WTC11 (cell line): ENCODE measurements at regions not wholly inside any gene's neighbourhood (a gene's known extent, or its start where the extent isn't known, plus 50 kb on each side); places are given as distances from the start of the nearest gene placed in this dataset.

Experiments used
- ATAC-seq: fragments of 200-7000 bp; cut with Tn5 transposase; 2 replicates; pipeline ENCODE4 v1.10.0; 2021; ENCODE audit warnings: mild to moderate bottlenecking, moderate library complexity
- CTCF ChIA-PET: fragments of 300-600 bp; sonication (Branson Sonifier 250); formaldehyde crosslinking; loops from one replicate; lab custom pipeline; 2021; ENCODE audit warnings: antibody characterized with exemption; lab: Charles Lee
- POLR2A ChIA-PET: fragments of 350-600 bp; sonication (Branson Sonifier 250); formaldehyde crosslinking; loops from one replicate; lab custom pipeline; 2021; ENCODE audit warnings: antibody characterized with exemption; lab: Charles Lee
- DNase-seq: peaks from one replicate; pipeline ENCODE4 v3.0.0; 2021; ENCODE audit warnings: low spot score
- H3K27ac Mint-ChIP-seq: 2 replicates; pipeline ENCODE4 v1.8.0; 2021; ENCODE audit warnings: mixed read lengths
- H3K27me3 Mint-ChIP-seq: 2 replicates; pipeline ENCODE4 v1.8.0; 2021; ENCODE audit warnings: low read depth, mild to moderate bottlenecking, moderate library complexity, mixed read lengths
- H3K36me3 Mint-ChIP-seq: 2 replicates; pipeline ENCODE4 v1.8.0; 2021; ENCODE audit warnings: mixed read lengths
- H3K4me1 Mint-ChIP-seq: 2 replicates; pipeline ENCODE4 v1.8.0; 2022; ENCODE audit warnings: mixed read lengths
- H3K4me3 Mint-ChIP-seq: 2 replicates; pipeline ENCODE4 v1.8.0; 2021; ENCODE audit warnings: mild to moderate bottlenecking, moderate library complexity, mixed read lengths
- H3K9me3 Mint-ChIP-seq: 2 replicates; pipeline ENCODE4 v1.8.0; 2021; ENCODE audit warnings: mixed read lengths
- AFF4 ChIP-seq: sonication (generic); formaldehyde crosslinking; IDR thresholded peaks from 2 replicates; pipeline ENCODE4 v1.8.1; 2023; ENCODE audit warnings: mild to moderate bottlenecking, missing genetic modification reagents, borderline replicate concordance
- ELF4 ChIP-seq: sonication (generic); formaldehyde crosslinking; IDR thresholded peaks from 2 replicates; pipeline ENCODE4 v1.8.1; 2022; ENCODE audit warnings: low read depth, mild to moderate bottlenecking, moderate library complexity, missing genetic modification reagents
- EMX1 ChIP-seq: fragments of 250-450 bp; sonication (Bioruptor Pico); IDR thresholded peaks from 2 replicates; pipeline ENCODE4 v1.8.0; 2021; ENCODE audit warnings: mild to moderate bottlenecking
- FOXJ3 ChIP-seq: sonication (generic); formaldehyde crosslinking; IDR thresholded peaks from 2 replicates; pipeline ENCODE4 v1.9.0; 2021; ENCODE audit warnings: missing genetic modification reagents, mild to moderate bottlenecking, borderline replicate concordance
- GRHL2 ChIP-seq: fragments of 250-450 bp; sonication (Bioruptor Pico); IDR thresholded peaks from 2 replicates; pipeline ENCODE4 v1.8.0; 2022; ENCODE audit warnings: mild to moderate bottlenecking, moderate library complexity; ENCODE audit not compliant: insufficient replicate concordance, severe bottlenecking
- HMGA2 ChIP-seq: fragments of 250-450 bp; sonication (Bioruptor Pico); IDR thresholded peaks from 2 replicates; pipeline ENCODE4 v1.4.0; 2021; ENCODE audit warnings: mild to moderate bottlenecking, moderate library complexity
- IRF1 ChIP-seq: sonication (generic); formaldehyde crosslinking; IDR thresholded peaks from 2 replicates; pipeline ENCODE4 v1.8.0; 2023; ENCODE audit warnings: missing genetic modification reagents
- JAZF1 ChIP-seq: fragments of 250-450 bp; sonication (Bioruptor Pico); IDR thresholded peaks from 2 replicates; pipeline ENCODE4 v1.9.0; 2021; ENCODE audit warnings: moderate library complexity, mild to moderate bottlenecking, inconsistent platforms
- MAX ChIP-seq: sonication (generic); formaldehyde crosslinking; IDR thresholded peaks from 2 replicates; pipeline ENCODE4 v1.8.0; 2022; ENCODE audit warnings: mild to moderate bottlenecking, missing genetic modification reagents
- MLX ChIP-seq: sonication (generic); formaldehyde crosslinking; IDR thresholded peaks from 2 replicates; pipeline ENCODE4 v1.8.1; 2023; ENCODE audit warnings: mild to moderate bottlenecking, missing genetic modification reagents, moderate library complexity
- NFE2L1 ChIP-seq: sonication (generic); formaldehyde crosslinking; IDR thresholded peaks from 2 replicates; pipeline ENCODE4 v1.8.1; 2023; ENCODE audit warnings: missing genetic modification reagents
- NFYB ChIP-seq: sonication (generic); formaldehyde crosslinking; conservative IDR thresholded peaks from 2 replicates; pipeline ENCODE4 v1.8.0; 2022; ENCODE audit warnings: low read depth, missing genetic modification reagents
- NR1H2 ChIP-seq: sonication (generic); formaldehyde crosslinking; IDR thresholded peaks from 2 replicates; pipeline ENCODE4 v1.9.0; 2021; ENCODE audit warnings: mild to moderate bottlenecking, moderate library complexity, missing genetic modification reagents
- NR2C2 ChIP-seq: sonication (generic); formaldehyde crosslinking; IDR thresholded peaks from 2 replicates; pipeline ENCODE4 v1.8.0; 2022; ENCODE audit warnings: mild to moderate bottlenecking, missing genetic modification reagents
- OVOL2 ChIP-seq: fragments of 250-450 bp; sonication (Bioruptor Pico); IDR thresholded peaks from 2 replicates; pipeline ENCODE4 v1.9.0; 2021; ENCODE audit warnings: mild to moderate bottlenecking, borderline replicate concordance
- RELA ChIP-seq: sonication (generic); formaldehyde crosslinking; IDR thresholded peaks from 2 replicates; pipeline ENCODE4 v1.8.1; 2022; ENCODE audit warnings: missing genetic modification reagents, mild to moderate bottlenecking, borderline replicate concordance
- SP1 ChIP-seq: sonication (generic); formaldehyde crosslinking; conservative IDR thresholded peaks from 2 replicates; pipeline ENCODE4 v1.8.1; 2022; ENCODE audit warnings: missing genetic modification reagents
- TCF7 ChIP-seq: sonication (generic); formaldehyde crosslinking; IDR thresholded peaks from 2 replicates; pipeline ENCODE4 v1.8.0; 2022; ENCODE audit warnings: mild to moderate bottlenecking, low read depth, missing genetic modification reagents, moderate library complexity
- TEAD1 ChIP-seq: sonication (generic); formaldehyde crosslinking; IDR thresholded peaks from 2 replicates; pipeline ENCODE4 v1.8.0; 2022; ENCODE audit warnings: mild to moderate bottlenecking, missing genetic modification reagents
- ZBTB21 ChIP-seq: sonication (generic); formaldehyde crosslinking; IDR thresholded peaks from 2 replicates; pipeline ENCODE4 v1.8.1; 2023; ENCODE audit warnings: mild to moderate bottlenecking, missing genetic modification reagents, borderline replicate concordance
- ZBTB43 ChIP-seq: sonication (generic); formaldehyde crosslinking; IDR thresholded peaks from 2 replicates; pipeline ENCODE4 v1.8.1; 2023; ENCODE audit warnings: mild to moderate bottlenecking, missing genetic modification reagents
- ZNF219 ChIP-seq: sonication (generic); formaldehyde crosslinking; IDR thresholded peaks from 2 replicates; pipeline ENCODE4 v1.8.0; 2023; ENCODE audit warnings: missing genetic modification reagents, mild to moderate bottlenecking, borderline replicate concordance
- ZNF232 ChIP-seq: sonication (generic); formaldehyde crosslinking; IDR thresholded peaks from 2 replicates; pipeline ENCODE4 v1.8.0; 2022; ENCODE audit warnings: mild to moderate bottlenecking, missing genetic modification reagents
- ZNF416 ChIP-seq: fragments of 250-450 bp; sonication (Bioruptor Pico); IDR thresholded peaks from 2 replicates; pipeline ENCODE4 v1.9.0; 2021; ENCODE audit warnings: mild to moderate bottlenecking, inconsistent platforms
- ZNF423 ChIP-seq: fragments of 250-450 bp; sonication (Bioruptor Pico); IDR thresholded peaks from 2 replicates; pipeline ENCODE4 v2.1.2; 2022; ENCODE audit warnings: mild to moderate bottlenecking, moderate library complexity

- ChIA-PET POLR2A (no interaction called here), CTCF (no interaction called here)
- TF ChIP-seq ZNF232 (CRISPR knock-in tag) = no peak
- ATAC-seq (no peak), DNase-seq (no peak)
- Mint-ChIP-seq H3K9me3 (peaks cover 46% of the 10 kb centered on the region), H3K27ac (no peak overlapping the region), H3K27me3 (no peaks in the 10 kb centered on the region; the same call in 1 of the 2 replicates), H3K4me1 (no peaks in the 10 kb centered on the region), H3K36me3 (peaks cover 18% of the 10 kb centered on the region), H3K4me3 (no peak overlapping the region)
Observed at GRCh38 chr5:68698025-68698940, 395.5 kb upstream of the SLC30A5 start.

GRCh38 chr5:68699966-68700365 lies 393.8 kb upstream of the SLC30A5 start:
- H3K4me3 Mint-ChIP-seq = no peak overlapping the region
- DNase-seq = no peak

GRCh38 chr5:68707575-68707974 lies 386.2 kb upstream of the SLC30A5 start:
- POLR2A ChIA-PET = no interaction called here
- ATAC-seq (no peak), DNase-seq (no peak)
- peaks cover 6% of the 10 kb centered on the region; the same call in 1 of the 2 replicates for H3K4me1 Mint-ChIP-seq
- CTCF ChIA-PET = no interaction called here
- no peaks in the 10 kb centered on the region for H3K36me3 Mint-ChIP-seq
- H3K27ac Mint-ChIP-seq = no peak overlapping the region
- H3K9me3 Mint-ChIP-seq = 0 out of 2 replicates have a peak, but pooled peaks cover 5% of the 10 kb centered on the region
- H3K4me3 Mint-ChIP-seq = no peak overlapping the region
- H3K27me3 Mint-ChIP-seq = no peaks in the 10 kb centered on the region; the same call in 1 of the 2 replicates
- TF ChIP-seq ZNF219 (CRISPR knock-in tag) (no peak), IRF1 (no peak), TCF7 (CRISPR knock-in tag) (no peak), NFE2L1 (CRISPR knock-in tag) (no peak), NR1H2 (CRISPR knock-in tag) (no peak), ZNF232 (CRISPR knock-in tag) (no peak), AFF4 (CRISPR knock-in tag) (no peak), EMX1 (CRISPR knock-in tag) (no peak), HMGA2 (CRISPR knock-in tag) (no peak), TEAD1 (CRISPR knock-in tag) (no peak), ZNF423 (CRISPR knock-in tag) (no peak), SP1 (no peak), GRHL2 (CRISPR knock-in tag) (no peak), MLX (no peak), JAZF1 (no peak), NR2C2 (CRISPR knock-in tag) (no peak)

More at GRCh38 chr5:68699966-68700365, 393.8 kb upstream of the SLC30A5 start:
- Mint-ChIP-seq H3K4me1 (no peaks in the 10 kb centered on the region), H3K27me3 (no peaks in the 10 kb centered on the region; the same call in 1 of the 2 replicates), H3K27ac (no peak overlapping the region), H3K36me3 (peaks cover 13% of the 10 kb centered on the region; the same call in 1 of the 2 replicates), H3K9me3 (peaks cover 33% of the 10 kb centered on the region)
- POLR2A ChIA-PET = no interaction called here
- TF ChIP-seq ZBTB21 (no peak), ZBTB43 (CRISPR knock-in tag) (no peak), ZNF416 (CRISPR knock-in tag) (no peak), OVOL2 (CRISPR knock-in tag) (no peak), MLX (no peak), RELA (CRISPR knock-in tag) (no peak), FOXJ3 (no peak), NFYB (CRISPR knock-in tag) (no peak), MAX (CRISPR knock-in tag) (no peak), JAZF1 (no peak), ELF4 (no peak)
- CTCF ChIA-PET = no interaction called here
- no peak for ATAC-seq
